Left lobe of liver (tissue), 2 donors: ENCODE measurements at regions not wholly inside any gene's neighbourhood (a gene's known extent, or its start where the extent isn't known, plus 50 kb on each side); places are given as distances from the start of the nearest gene placed in this dataset.

Source experiments
- ATAC-seq: fragments of 200-7000 bp; cut with Tn5 transposase; one replicate; pipeline ENCODE4 v1.9.1; 2020; ENCODE audit warnings: mild to moderate bottlenecking, moderate library complexity
- DNase-seq: peaks from one replicate; pipeline ENCODE4 v3.0.0-alpha.2; 2020; ENCODE audit warnings: low spot score
- donor health status: DM: no; HTN: no; CAD: no; lungs with moderate emphysema.
- donor health status: DM: no; HTN: yes; CAD: no.

DNA sequence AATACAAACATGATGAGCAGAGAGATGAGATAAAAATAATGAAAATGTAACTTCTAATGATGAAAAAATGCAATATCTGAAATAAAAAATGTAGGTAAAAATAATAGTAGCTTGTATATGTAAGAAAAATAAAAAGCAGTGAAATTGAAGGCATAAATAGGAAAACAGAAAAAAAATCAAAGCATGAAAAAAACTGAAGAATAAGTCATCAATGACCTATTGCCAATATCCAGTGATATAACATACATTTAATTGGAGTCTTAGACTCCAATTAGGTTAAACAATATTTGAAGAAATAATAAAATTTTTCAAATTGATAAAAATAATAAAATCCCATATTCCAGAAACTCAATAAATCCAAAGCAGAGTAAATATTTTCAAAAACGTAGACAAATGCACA lies 114.0 kb upstream of the HDGFL1 start:
- DNase-seq: no peak
- no peak for ATAC-seq

DNA sequence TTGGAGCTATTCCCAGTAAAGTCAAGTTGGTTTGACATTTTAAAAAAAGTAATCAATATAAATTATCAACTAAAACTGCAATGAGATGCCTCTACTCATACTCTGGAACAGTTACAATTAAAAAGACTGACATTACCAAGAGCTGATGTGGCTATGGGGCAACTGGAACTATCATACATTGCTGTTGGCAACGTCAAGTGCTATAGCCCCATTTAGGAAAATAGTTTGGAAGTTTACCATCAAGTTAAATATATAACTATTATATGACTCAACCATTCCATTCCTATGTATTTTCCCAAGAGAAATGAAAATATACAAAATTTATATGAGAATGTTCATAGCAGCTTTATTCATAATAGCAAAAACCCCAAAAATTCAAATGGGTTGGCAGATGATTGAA lies 111.4 kb upstream of the HDGFL1 start:
- ATAC-seq: no peak
- DNase-seq: no peak

DNA sequence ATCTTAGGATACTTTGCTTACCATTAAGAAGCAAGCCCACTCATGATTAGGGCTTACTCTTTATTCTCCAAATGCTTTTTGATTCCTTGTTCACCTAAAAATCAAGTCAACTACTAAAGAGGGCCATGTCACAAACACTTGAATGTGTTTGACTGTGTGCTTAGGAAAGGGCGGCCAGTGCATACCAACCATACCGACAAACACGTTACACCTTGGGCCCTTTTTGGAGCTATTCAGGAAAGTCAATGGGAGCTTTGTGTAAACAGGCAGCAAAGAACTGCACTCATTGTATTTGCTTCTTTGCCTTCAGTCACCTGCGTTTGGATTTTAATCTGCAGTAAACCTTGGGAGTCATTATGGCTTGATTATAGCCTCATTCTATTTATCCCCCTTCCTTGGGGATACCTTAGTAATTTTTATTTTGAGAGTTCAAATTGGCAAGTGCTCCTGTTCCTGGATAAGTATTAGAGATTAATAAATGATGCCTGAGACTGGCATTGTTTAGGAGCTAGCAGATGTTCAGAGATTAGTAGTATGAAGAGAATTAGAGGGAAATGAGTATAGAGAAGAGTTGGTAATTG lies 102.6 kb upstream of the HDGFL1 start:
- ATAC-seq (no peak), DNase-seq (no peak)

DNA sequence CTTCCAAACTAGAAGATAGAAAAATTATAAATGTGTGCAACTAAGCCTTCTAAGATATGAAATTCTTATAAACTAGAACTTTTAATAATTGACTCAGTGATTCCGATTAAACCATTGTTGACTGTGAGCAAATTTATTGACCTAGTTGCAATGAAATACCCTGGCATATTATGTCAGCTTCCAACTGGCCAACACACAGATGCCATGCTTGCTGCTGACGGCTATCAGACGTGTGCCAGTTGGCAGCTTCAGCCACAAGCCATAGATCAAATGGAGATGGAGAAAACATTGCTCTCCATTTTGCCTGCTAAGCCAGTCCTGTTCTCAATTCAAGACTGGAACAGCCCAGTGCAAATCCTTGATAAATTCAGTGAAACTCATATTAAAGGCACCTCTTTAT lies 101.7 kb upstream of the HDGFL1 start:
- ATAC-seq: peak; percentile 82

DNA sequence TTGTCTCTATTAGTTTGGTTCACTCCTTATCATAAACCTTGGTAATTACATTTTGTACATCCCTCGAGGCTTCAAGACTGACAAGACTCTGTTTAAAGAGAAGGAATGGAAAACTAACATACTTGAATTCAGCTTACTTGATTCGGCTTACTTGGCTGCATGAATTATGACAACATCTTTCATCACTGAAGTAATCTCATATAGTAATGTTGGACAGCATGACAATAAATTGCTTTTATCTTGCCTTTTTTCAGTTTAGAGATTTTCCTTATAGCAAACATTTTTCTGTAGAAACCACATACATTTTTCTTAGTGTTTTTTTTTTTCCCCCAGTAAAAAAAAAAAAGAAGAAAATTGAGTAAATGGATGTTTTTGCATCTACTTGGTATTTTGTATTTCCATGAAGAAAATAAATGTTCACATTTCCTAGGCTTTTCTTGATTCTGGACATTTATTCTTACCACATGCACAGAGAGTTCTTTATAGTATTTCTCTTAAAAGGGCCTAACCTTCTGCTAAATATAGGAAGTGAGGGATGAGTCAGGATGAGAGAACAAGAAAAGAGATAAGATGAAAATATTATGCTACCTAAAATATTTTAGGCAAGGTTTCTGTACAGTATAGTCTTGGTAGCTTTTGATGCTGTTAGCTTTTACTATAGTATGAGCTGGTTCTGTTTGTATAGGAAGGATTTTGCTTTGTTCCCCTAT lies 101.0 kb upstream of the HDGFL1 start:
- no peak for DNase-seq
- no peak for ATAC-seq

More for the DNA sequence above, 101.7 kb upstream of the HDGFL1 start:
- peak; percentile 85 for DNase-seq

DNA sequence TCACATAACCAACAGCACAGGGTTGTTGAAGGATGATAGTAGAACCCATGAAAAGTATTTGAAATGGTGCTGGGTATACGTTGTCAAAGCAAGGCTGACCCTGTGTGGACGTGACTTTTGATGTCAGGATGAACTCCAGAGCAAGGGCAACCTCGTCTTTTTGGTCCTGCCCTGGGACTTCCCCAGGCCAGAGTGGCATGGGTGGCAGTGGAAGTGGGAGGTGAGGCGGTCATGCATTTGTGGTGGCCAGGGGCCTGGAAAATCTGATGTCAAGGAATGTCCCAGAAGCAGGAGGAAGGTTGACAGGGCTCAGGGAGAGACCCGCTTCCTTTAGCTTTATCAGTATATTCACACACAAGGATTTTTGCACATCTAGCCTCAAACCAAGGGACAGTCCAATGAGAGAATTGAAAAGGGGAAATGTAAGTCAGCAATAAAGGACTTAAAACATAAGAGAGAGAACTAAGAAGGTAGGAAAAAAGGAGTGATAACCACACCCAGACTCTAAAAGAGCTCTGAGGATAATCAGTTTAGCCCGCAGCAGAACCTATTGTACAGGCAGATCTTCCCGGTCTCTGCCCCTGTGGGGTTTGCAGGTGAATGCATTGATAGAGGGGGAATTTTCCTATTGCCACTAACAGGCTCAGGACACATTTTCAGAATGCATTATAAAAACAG lies 98.8 kb upstream of the HDGFL1 start:
- no peak for DNase-seq
- peak; percentile 24 for ATAC-seq

DNA sequence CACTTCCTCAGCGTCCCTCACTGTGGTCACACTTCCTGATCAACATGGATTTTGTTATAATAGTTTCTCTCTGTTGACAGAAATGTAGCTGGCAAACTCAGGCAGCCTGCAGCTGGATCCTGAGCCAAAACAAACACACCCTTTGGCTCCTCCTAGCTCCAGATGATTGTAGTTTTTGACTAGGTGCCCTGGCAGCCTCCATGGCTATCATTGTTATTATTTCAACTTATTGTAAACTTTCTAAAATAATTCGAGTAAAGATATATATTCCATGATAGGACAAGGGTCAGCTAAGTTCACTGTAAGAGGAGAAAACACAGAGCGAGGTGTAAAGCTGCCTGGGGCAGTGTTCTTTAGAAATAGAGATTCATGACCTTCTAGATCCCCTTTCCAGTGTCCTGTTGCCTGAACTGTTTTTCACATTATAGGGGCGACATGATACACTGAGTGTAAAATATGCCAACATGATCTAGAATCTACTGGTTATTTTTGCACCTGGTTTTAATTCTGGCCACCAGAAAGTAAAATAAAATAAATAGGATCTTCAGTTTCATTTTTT lies 98.2 kb upstream of the HDGFL1 start:
- ATAC-seq (peak; percentile 86), DNase-seq (peak; percentile 85)

DNA sequence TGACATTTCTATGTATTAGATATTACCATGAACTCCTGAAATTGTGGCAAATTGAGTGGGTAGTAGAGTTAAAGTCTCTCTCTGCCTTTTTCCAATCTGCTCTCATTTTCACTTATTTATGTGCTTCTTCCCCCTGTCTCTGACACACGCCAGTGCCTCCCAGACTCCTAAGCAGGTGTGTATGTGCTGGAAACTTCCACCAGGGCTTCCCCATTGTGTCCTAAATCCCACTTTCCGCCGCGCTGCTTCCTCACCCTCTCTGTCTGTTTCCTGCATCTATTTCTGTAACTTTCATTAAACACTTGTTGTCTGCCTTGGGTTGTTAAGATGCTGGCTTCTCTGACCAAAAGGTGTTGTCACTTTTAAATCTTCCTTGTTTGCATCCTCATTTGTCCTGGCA lies 97.6 kb upstream of the HDGFL1 start:
- ATAC-seq (no peak), DNase-seq (no peak)

DNA sequence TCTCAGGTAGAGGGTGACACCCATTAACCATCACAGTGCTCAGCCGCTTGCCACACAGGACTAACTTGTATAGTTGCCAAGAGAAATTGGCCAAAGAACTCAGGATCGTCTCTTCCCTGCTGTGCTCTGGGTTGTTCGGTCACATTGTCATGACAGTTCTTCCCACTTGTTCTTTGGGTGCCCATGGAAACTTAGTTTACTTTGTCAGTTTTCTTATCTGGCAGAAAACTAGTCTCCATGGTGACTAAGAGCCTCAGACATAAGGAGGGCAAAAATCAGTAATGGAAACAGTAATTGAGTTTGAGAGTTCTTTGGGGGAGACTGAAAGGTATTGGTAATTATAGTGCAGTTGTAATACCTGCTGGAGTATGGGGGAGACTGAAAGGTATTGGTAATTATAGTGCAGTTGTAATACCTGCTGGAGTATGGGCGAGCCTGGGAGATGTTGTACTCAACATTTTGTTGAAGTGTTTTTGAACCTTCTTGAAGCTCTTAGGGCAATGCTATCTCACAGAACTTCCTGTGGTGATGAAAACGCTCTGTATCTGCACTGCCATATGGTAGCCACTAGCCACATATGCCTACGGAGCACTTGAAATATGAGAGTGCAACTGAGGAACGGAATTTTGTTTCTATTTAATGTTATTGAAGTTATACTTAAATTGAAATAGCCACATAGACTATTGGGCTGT lies 95.2 kb upstream of the HDGFL1 start:
- ATAC-seq: peak; percentile 46
- no peak for DNase-seq

DNA sequence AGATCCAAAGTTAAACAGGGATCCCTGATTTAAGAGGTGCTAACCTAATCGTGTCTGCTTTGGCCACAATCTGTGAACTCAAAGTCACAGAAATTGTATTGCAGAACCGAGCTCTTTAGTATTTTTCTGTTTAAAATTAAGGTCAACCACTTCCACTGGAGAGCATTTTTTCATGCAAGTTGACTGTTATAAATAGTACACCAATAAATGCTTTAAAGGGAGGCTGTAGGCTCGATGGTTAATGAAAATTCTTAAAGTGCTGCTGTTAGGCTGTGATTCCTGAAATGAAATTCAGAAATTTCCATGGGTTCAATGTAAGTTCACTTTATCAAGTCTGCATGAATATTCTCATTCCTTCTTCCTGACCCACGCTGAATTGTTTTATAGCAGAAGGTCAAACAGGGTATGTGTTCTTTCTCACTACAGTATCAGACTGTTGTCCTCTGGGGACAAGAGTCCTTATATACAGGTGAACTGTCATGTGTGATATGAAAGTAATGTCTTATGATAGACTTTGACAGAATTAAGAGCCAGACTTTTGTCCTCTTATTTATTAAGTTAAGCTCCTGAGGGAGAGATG lies 92.5 kb upstream of the HDGFL1 start:
- no peak for ATAC-seq

DNA sequence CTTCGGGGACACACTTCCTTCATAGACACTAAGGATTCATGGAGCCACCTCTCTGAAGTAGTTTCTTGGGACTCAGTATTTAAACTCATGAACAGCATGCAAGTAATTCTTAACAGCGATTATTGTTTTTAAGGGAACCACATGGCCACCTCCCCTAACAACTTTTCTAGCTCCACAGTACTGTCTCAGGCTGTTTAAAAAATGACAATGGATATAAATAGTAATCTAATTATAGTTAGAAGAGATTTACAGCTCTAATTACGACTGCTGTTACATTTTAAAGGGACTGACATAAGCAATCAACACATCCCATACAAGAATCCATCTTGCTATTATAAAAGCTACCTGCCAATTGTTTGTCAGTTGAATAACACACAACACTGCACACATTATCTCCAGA lies 72.1 kb upstream of the HDGFL1 start:
- no peak for ATAC-seq

More for the DNA sequence above, 92.5 kb upstream of the HDGFL1 start:
- no peak for DNase-seq

DNA sequence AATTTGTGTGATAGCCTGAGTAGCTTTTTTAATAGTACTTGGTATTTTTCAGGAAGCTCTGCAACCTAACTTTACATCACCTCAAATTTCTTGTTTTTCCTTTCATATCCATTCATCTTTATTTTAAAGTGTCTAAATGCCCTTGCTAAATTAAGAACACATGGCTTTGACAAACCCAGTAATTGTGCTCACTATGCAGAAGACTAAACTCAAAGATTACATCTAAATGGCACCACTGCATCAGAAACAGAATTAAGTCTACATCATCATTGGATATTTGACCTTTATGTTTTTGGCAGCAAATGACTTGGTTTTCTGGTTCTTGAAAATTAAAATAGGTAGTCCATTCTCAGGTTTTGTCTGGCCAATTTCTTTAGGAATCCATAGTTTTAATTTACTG lies 69.6 kb upstream of the HDGFL1 start:
- ATAC-seq (no peak), DNase-seq (no peak)

More for the DNA sequence above, 72.1 kb upstream of the HDGFL1 start:
- DNase-seq: no peak

DNA sequence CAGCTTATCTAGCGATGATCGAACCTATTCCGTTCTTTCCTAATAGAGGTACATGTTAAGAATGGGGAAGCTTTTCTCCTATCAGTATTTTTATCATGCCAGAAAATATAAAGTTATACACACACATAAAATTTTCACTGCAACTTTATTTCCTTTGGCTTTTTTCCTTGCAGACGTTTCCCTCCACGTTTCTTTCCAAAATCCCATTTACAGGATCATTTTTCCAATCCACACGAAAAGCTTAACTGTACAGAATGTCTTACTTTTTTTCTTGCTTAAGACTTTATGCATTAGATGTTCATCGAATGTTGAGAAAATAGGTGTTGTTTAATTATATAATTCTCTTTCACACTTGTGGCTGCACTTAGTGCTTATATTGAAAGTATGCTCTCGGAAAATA lies 62.9 kb upstream of the HDGFL1 start:
- no peak for ATAC-seq
- DNase-seq: no peak

DNA sequence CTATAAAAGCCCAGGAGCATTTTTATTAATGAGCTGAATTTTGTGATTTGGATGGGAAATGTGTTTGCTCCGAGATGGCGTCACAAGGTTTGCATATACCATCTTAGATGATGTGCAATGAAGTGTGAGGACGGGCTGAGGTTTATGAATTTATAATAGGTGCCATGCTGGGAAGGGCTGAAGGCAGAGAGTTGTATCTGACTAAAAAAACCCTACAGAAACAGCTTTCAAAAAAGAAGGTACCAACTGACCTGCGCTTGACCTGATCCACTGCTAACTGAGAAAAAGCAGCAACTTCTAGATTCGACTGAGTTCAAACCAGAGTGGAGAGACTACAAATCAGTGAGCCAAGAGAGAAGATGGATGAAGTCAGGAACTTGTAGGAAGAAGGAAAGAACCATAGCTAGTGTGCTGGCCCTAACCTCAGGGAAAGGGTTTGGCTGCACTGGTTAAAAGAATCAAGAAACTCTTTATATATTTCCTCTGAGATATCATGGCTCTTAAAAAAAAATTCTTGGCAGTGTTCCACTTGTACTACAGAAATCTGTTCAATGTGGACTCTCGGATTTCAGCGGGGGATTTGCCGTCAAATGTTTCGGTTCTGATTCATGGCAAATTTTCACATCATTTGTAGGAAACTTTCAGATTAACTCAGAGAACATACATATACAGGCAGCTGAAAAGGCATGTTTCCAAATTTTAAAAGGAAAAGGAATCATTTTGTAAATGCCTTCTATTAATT lies 56.5 kb upstream of the HDGFL1 start:
- ATAC-seq: no peak
- DNase-seq: no peak

DNA sequence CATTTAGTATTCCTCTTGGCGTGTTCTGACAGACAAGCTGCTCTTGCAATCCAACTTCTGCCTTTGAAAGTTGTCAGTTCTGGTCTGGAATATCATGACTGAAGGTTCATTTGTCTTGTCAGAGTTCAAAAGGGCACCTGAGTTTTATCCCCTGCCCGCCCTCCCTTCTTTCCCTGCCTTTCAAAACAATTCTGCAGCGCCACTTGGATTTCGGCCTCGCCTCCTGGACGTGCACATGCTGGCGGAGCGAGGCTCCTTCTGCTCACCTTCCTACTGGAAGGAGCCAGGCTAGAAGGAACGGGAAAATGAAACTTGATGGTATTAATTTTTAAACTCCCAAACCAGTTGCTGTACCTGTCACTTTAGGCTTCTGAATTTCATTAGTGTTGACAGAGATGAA lies 55.7 kb upstream of the HDGFL1 start:
- peak; percentile 57 for DNase-seq
- ATAC-seq: peak; percentile 95

DNA sequence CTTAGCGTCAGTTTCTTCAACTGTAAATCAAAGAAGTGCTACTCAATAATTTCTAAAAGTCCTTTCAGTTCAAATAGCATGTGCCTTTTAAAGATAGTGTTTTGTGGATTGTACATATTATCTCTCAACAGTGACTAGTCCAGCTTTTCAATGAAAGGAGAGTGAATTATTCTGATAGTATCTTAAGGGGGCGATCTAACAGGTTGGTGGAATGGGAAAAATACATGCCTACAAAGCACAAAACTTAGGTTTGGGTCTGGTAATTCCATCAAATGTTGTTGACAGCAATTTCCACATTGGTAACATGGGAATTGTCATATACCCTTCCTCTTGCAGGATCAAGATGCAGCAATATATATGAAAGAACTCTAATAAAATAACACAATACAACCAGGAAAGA lies 50.1 kb upstream of the HDGFL1 start:
- ATAC-seq (no peak), DNase-seq (no peak)
